ENCODE measurements at regions not wholly inside any gene's neighbourhood (a gene's known extent, or its start where the extent isn't known, plus 50 kb on each side); places are given as distances from the start of the nearest gene placed in this dataset.

DNA sequence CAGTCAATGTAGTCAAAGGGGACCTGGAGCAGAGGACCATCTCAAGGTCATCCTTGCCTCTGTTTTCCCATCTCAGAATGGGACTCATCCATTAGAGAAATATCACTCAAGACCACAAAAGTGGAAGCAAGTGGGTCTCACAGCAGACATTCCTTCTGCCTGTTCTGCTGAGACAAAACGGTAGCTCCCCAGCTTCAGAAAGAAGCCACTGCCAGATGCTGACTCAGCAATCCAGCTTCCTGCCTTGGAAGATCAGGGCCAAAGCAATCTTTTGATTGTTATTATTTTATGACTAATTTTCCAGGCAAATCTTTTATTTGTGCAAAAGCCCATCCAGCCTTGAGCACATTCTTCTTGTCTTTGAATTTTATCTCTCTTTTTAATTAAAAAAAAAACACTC is 86.8 kb downstream of the CCT6B start:
- H3K27ac ChIP-seq: no peak overlapping the region
- in situ Hi-C loops (cut with HindIII; ENCODE audit: low pct_ligation_motif_present, low sequenced_read_pairs): no loop called here
- H3K36me3 ChIP-seq (replicated peaks): no peaks in the 10 kb centered on the region
- no peaks in the 10 kb centered on the region for H3K27me3 ChIP-seq (replicated peaks)
- TF ChIP-seq, protein P1, sequence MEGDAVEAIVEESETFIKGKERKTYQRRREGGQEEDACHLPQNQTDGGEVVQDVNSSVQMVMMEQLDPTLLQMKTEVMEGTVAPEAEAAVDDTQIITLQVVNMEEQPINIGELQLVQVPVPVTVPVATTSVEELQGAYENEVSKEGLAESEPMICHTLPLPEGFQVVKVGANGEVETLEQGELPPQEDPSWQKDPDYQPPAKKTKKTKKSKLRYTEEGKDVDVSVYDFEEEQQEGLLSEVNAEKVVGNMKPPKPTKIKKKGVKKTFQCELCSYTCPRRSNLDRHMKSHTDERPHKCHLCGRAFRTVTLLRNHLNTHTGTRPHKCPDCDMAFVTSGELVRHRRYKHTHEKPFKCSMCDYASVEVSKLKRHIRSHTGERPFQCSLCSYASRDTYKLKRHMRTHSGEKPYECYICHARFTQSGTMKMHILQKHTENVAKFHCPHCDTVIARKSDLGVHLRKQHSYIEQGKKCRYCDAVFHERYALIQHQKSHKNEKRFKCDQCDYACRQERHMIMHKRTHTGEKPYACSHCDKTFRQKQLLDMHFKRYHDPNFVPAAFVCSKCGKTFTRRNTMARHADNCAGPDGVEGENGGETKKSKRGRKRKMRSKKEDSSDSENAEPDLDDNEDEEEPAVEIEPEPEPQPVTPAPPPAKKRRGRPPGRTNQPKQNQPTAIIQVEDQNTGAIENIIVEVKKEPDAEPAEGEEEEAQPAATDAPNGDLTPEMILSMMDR (IDR thresholded peaks at IDR 0.05; ENCODE audit: low read depth, low read length, missing control alignments): no peak
- no peak overlapping the region for H3K4me3 ChIP-seq (ENCODE audit: low read depth, low read length)
- no peak for DNase-seq

DNA sequence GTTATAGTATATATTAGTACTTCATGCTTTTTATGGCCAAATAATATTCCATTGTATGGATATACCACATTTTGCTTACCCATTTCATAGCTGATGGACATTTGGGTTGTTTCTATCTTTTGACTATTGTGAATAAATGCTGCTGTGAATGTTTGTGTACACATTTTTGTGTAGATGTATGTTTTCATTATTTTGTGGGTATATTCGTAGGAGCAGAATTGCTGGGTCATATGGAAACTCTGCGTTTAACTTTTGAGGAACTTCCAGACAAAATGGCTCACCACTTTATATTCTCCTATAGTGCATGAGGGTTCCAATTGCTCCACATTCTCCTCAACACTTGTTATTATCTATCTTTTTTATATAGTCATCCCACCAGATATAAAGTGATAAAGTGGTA is 88.6 kb downstream of the CCT6B start:
- TF ChIP-seq, protein P1 (IDR thresholded peaks at IDR 0.05; ENCODE audit: low read depth, low read length, missing control alignments): no peak
- no peak for DNase-seq
- H3K27me3 ChIP-seq (replicated peaks): no peaks in the 10 kb centered on the region
- in situ Hi-C loops (cut with HindIII; ENCODE audit: low pct_ligation_motif_present, low sequenced_read_pairs): no loop called here
- no peak overlapping the region for H3K4me3 ChIP-seq (ENCODE audit: low read depth, low read length)
- H3K36me3 ChIP-seq (replicated peaks): no peaks in the 10 kb centered on the region
- no peak overlapping the region for H3K27ac ChIP-seq

DNA sequence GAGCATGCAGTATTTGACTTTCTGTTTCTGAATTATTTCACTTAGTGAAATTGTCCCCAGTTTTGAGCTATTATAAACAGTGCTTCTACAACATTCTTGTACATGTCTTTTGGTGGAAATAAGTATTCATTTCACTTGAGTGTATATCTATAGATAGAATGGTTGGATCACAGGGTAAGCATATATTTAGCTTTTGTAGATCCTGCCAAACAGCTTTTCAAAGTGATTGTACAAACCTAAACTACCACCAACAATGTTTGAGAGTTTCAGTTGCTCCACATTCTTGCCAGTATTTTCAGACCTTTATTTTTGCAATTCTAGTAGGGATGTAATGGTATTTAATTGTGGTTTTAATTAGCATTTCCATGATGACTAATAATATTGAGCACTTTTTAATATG is 91.6 kb downstream of the CCT6B start:
- Histone ChIP-seq H3K4me3 (ENCODE audit: low read depth, low read length) (no peak overlapping the region), H3K36me3 (replicated peaks) (no peaks in the 10 kb centered on the region), H3K27me3 (replicated peaks) (no peaks in the 10 kb centered on the region), H3K27ac (no peak overlapping the region)
- TF ChIP-seq, protein P1 (IDR thresholded peaks at IDR 0.05; ENCODE audit: low read depth, low read length, missing control alignments): no peak
- no peak for DNase-seq
- in situ Hi-C loops (cut with HindIII; ENCODE audit: low pct_ligation_motif_present, low sequenced_read_pairs): no loop called here

DNA sequence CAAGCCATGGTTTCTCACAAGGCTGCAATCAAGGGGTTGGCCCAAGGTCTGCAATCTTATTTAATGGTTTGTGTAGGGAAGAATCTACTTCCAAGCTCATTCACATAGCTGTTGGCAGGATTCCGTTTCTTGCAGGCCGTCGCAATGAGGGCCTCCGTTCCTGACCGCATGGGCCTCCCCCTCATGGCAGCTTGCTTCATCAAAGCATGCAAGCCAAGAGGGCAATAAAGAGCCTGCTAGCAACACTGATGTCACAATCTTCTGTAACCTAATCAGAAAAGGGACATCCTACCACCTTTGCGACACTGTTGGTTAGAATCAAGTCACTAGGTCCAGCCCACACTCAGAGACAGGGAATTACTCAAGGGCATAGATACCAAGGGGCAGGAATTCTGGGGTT is 95.5 kb downstream of the CCT6B start:
- H3K4me3 ChIP-seq (ENCODE audit: low read depth, low read length): no peak overlapping the region
- no peaks in the 10 kb centered on the region for H3K36me3 ChIP-seq (replicated peaks)
- no peaks in the 10 kb centered on the region for H3K27me3 ChIP-seq (replicated peaks)
- in situ Hi-C loops (cut with HindIII; ENCODE audit: low pct_ligation_motif_present, low sequenced_read_pairs): no loop called here
- H3K27ac ChIP-seq: no peak overlapping the region
- TF ChIP-seq, protein P1 (IDR thresholded peaks at IDR 0.05; ENCODE audit: low read depth, low read length, missing control alignments): no peak
- DNase-seq: no peak

DNA sequence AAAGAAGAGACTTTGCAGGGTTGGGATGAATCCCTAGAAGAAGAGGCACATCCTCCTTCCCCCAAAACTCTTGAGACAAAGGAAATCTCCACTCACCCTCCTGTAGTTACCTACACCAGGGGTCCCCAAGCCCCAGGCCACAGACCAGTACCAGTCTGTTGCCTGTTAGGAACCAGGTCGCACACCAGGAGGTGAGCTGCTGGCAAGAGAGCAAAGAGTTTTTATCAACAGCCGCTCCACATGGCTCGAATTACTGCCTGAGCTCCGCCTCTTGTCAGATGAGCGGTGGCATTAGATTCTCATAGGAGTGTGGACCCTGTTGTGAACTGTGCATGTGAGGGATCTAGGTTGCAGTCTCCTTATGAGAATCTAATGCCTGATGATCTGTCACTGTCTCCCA is 98.9 kb downstream of the CCT6B start:
- TF ChIP-seq, protein P1 (IDR thresholded peaks at IDR 0.05; ENCODE audit: low read depth, low read length, missing control alignments): no peak
- no peaks in the 10 kb centered on the region for H3K36me3 ChIP-seq (replicated peaks)
- H3K27ac ChIP-seq: no peak overlapping the region
- no peaks in the 10 kb centered on the region for H3K27me3 ChIP-seq (replicated peaks)
- DNase-seq: no peak
- in situ Hi-C loops (cut with HindIII; ENCODE audit: low pct_ligation_motif_present, low sequenced_read_pairs): no loop called here
- H3K4me3 ChIP-seq (ENCODE audit: low read depth, low read length): no peak overlapping the region

DNA sequence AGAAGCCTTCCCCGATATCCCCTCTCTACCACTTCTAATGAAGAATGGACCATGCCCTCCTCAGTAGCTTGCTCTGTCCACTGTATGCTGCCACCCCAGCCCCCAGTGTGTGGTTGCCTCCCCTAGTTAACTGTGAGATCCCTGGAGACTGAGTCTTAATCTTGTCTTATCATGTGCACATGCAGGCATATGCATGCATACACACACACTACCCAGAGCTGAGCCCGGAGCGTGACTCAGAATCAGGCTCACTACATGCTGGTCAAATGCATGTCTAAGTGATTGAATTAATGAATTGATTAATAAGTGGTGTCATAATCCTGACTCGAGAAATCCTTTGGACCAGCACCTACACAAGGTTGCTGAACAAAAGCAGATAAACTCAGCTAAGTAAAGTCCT is 99.4 kb downstream of the CCT6B start:
- no peak overlapping the region for H3K4me3 ChIP-seq (ENCODE audit: low read depth, low read length)
- in situ Hi-C loops (cut with HindIII; ENCODE audit: low pct_ligation_motif_present, low sequenced_read_pairs): no loop called here
- no peak for DNase-seq

More for the DNA sequence above, 99.4 kb downstream of the CCT6B start:
- H3K27me3 ChIP-seq (replicated peaks): no peaks in the 10 kb centered on the region
- H3K36me3 ChIP-seq (replicated peaks): no peaks in the 10 kb centered on the region
- H3K27ac ChIP-seq: no peak overlapping the region
- TF ChIP-seq, protein P1 (IDR thresholded peaks at IDR 0.05; ENCODE audit: low read depth, low read length, missing control alignments): no peak

Measured in brain microvascular endothelial cell (primary cell).